DND-41 (cell line): ENCODE measurements at regions not wholly inside any gene's neighbourhood (a gene's known extent, or its start where the extent isn't known, plus 50 kb on each side); places are given as distances from the start of the nearest gene placed in this dataset.

Source experiments
- ATAC-seq: fragments of 200-7000 bp; cut with Tn5 transposase; 3 replicates; pipeline ENCODE4 v1.9.1; 2021; ENCODE audit warnings: low read depth; ENCODE audit not compliant: insufficient read depth
- DNase-seq: peaks from one replicate; pipeline ENCODE4 v3.0.0-alpha.2; 2020
- H2AFZ ChIP-seq: 2 replicates; pipeline ENCODE4 v1.6.0; 2012; ENCODE audit warnings: low read depth, low read length
- H3K27ac ChIP-seq: 2 replicates; pipeline ENCODE4 v1.5.1; 2012; ENCODE audit warnings: low read length, inconsistent platforms
- H3K27me3 ChIP-seq: fragments of 200-600 bp; sonication (generic); 2 replicates; pipeline ENCODE4 v1.6.0; 2012; ENCODE audit warnings: low read length, mild to moderate bottlenecking, inconsistent platforms; ENCODE audit not compliant: insufficient read depth, poor library complexity
- H3K36me3 ChIP-seq: 2 replicates; pipeline ENCODE4 v1.5.1; 2012; ENCODE audit warnings: low read length, inconsistent platforms; ENCODE audit not compliant: insufficient read depth
- H3K4me1 ChIP-seq: 2 replicates; pipeline ENCODE4 v1.5.1; 2012; ENCODE audit warnings: mild to moderate bottlenecking, low read length; ENCODE audit not compliant: insufficient read depth
- H3K4me2 ChIP-seq: 2 replicates; pipeline ENCODE4 v1.6.0; 2012; ENCODE audit warnings: mild to moderate bottlenecking, moderate library complexity, low read length, inconsistent platforms; ENCODE audit not compliant: insufficient read depth
- H3K4me3 ChIP-seq, 2 experiments: fragments of 200-600 bp in 1 of 2; shearing (Covaris generic) in 1 of 2; 2 replicates each; pipeline ENCODE4 v1.5.1; 2012 to 2016; ENCODE audit warnings: inconsistent platforms in 2 of 2, low read length in 2 of 2, mild to moderate bottlenecking in 2 of 2, low read depth in 1 of 2, moderate library complexity in 1 of 2
- H3K79me2 ChIP-seq: 2 replicates; pipeline ENCODE4 v1.6.0; 2012; ENCODE audit warnings: low read length, inconsistent platforms; ENCODE audit not compliant: insufficient read depth
- H3K9ac ChIP-seq: 2 replicates; pipeline ENCODE4 v1.6.0; 2012; ENCODE audit warnings: low read depth, mild to moderate bottlenecking, inconsistent platforms, low read length, moderate library complexity
- H3K9me3 ChIP-seq: 2 replicates; pipeline ENCODE4 v1.5.1; 2012; ENCODE audit warnings: low read length, moderate library complexity, mild to moderate bottlenecking, inconsistent platforms; ENCODE audit not compliant: insufficient read depth, severe bottlenecking
- H4K20me1 ChIP-seq: 2 replicates; pipeline ENCODE4 v1.6.0; 2012; ENCODE audit warnings: low read length; ENCODE audit not compliant: insufficient read depth
- CTCF ChIP-seq: IDR thresholded peaks from 2 replicates; pipeline ENCODE4 v1.5.1; 2012; ENCODE audit warnings: borderline replicate concordance, low read length, moderate library complexity, mild to moderate bottlenecking; ENCODE audit not compliant: poor library complexity, severe bottlenecking; ENCODE audit errors: extremely low read depth
- EZH2 ChIP-seq: IDR thresholded peaks from 3 replicates; pipeline ENCODE4 v1.6.1; 2012; ENCODE audit warnings: borderline replicate concordance, low read depth, mild to moderate bottlenecking, moderate library complexity, low read length, inconsistent platforms; ENCODE audit not compliant: severe bottlenecking

DNA sequence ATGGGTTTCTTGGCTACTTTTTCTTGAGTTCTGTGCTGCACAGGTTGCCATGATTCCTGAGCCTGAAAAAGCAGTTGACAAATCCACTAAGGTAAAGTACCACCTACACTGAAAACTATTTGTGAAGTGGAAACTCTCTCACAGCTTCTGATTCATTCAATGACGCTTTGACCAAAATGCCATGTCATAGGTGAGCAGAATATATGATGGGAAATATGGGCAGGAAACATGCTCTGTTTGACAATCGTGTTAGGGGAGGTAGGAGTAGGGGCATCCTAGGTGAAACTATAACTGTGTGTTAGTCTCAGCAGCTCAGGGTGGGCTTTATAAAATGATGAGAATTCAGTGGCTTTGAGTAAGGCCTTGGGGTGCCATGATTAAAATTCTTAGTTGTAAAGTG lies 69.6 kb upstream of the ELMO1 start:
- no peaks in the 10 kb centered on the region for H3K79me2 ChIP-seq
- no peaks in the 10 kb centered on the region for H3K4me1 ChIP-seq
- no peak overlapping the region for H3K9ac ChIP-seq
- no peaks in the 10 kb centered on the region for H4K20me1 ChIP-seq
- DNase-seq = no peak
- H3K4me3 ChIP-seq = no peak overlapping the region
- TF ChIP-seq CTCF (no peak), EZH2 (no peak)
- H2AFZ ChIP-seq = no peak overlapping the region
- no peaks in the 10 kb centered on the region for H3K9me3 ChIP-seq
- no peak overlapping the region for H3K27ac ChIP-seq
- H3K27me3 ChIP-seq = peaks cover 2% of the 10 kb centered on the region
- ATAC-seq = no peak
- H3K36me3 ChIP-seq = no peaks in the 10 kb centered on the region
- no peak overlapping the region for H3K4me2 ChIP-seq

GRCh38 chr7:37524056-37524455 lies 75.4 kb upstream of the ELMO1 start:
- Histone ChIP-seq H3K27ac (no peak overlapping the region), H3K4me2 (no peak overlapping the region), H3K27me3 (peaks cover 6% of the 10 kb centered on the region), H3K4me3 (no peak overlapping the region), H2AFZ (no peak overlapping the region), H3K9ac (no peak overlapping the region), H3K36me3 (no peaks in the 10 kb centered on the region), H4K20me1 (no peaks in the 10 kb centered on the region), H3K79me2 (no peaks in the 10 kb centered on the region), H3K9me3 (no peaks in the 10 kb centered on the region), H3K4me1 (no peaks in the 10 kb centered on the region)
- DNase-seq (no peak), ATAC-seq (no peak)
- no peak for TF ChIP-seq EZH2
- no peak for TF ChIP-seq CTCF

DNA sequence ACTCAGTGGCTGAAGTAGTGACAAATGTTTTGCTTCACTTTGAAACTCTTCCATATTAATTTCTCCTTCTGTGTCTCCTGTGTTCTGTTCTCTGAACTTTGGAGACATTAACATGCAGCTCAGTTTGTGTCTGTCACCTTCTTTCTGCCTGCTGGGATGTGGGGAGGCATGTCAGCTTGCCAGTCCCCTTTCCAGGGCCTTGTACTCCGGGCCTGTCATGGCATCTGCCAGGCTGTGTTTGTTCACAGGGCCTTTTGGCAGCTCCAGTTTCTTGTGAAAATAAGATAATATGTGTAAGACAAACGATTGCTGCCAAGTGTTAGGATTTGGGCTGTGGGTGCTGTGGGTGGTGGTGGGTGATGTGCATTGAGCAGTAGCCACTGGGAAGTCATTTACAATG lies 76.1 kb upstream of the ELMO1 start:
- no peak overlapping the region for H3K9ac ChIP-seq
- H3K36me3 ChIP-seq = no peaks in the 10 kb centered on the region
- H3K4me2 ChIP-seq = no peak overlapping the region
- H3K9me3 ChIP-seq = no peaks in the 10 kb centered on the region
- peaks cover 6% of the 10 kb centered on the region for H3K27me3 ChIP-seq
- TF ChIP-seq CTCF = no peak
- no peak for TF ChIP-seq EZH2
- H3K4me3 ChIP-seq = no peak overlapping the region
- ATAC-seq = no peak
- no peaks in the 10 kb centered on the region for H3K4me1 ChIP-seq
- no peak overlapping the region for H2AFZ ChIP-seq
- H3K27ac ChIP-seq = no peak overlapping the region
- DNase-seq = no peak
- H3K79me2 ChIP-seq = no peaks in the 10 kb centered on the region
- no peaks in the 10 kb centered on the region for H4K20me1 ChIP-seq

GRCh38 chr7:37526623-37527022 lies 78.0 kb upstream of the ELMO1 start:
- no peaks in the 10 kb centered on the region for H3K4me1 ChIP-seq
- H3K9me3 ChIP-seq = no peaks in the 10 kb centered on the region
- H2AFZ ChIP-seq = no peak overlapping the region
- no peak for ATAC-seq
- H3K79me2 ChIP-seq = no peaks in the 10 kb centered on the region
- H3K9ac ChIP-seq = no peak overlapping the region
- H3K27ac ChIP-seq = no peak overlapping the region
- DNase-seq = no peak
- peaks cover 13% of the 10 kb centered on the region for H3K27me3 ChIP-seq
- H3K4me3 ChIP-seq = no peak overlapping the region
- no peaks in the 10 kb centered on the region for H3K36me3 ChIP-seq
- no peaks in the 10 kb centered on the region for H4K20me1 ChIP-seq
- no peak for TF ChIP-seq EZH2
- no peak for TF ChIP-seq CTCF
- H3K4me2 ChIP-seq = no peak overlapping the region
